Neural progenitor cell (in vitro differentiated cells): ENCODE measurements at regions not wholly inside any gene's neighbourhood (a gene's known extent, or its start where the extent isn't known, plus 50 kb on each side); places are given as distances from the start of the nearest gene placed in this dataset.

Experiments
- EZH2 ChIP-seq: fragments of 200-600 bp; sonication (generic); IDR thresholded peaks from 2 replicates; pipeline ENCODE4 v1.6.1; 2017; ENCODE audit warnings: antibody characterized with exemption, mild to moderate bottlenecking, moderate library complexity
- TF ChIP-seq, protein P1 (sequence below): fragments of 200-600 bp; sonication (generic); IDR thresholded peaks from 2 replicates; pipeline ENCODE4 v1.5.1; 2017; ENCODE audit warnings: antibody characterized with exemption, mild to moderate bottlenecking

DNA sequence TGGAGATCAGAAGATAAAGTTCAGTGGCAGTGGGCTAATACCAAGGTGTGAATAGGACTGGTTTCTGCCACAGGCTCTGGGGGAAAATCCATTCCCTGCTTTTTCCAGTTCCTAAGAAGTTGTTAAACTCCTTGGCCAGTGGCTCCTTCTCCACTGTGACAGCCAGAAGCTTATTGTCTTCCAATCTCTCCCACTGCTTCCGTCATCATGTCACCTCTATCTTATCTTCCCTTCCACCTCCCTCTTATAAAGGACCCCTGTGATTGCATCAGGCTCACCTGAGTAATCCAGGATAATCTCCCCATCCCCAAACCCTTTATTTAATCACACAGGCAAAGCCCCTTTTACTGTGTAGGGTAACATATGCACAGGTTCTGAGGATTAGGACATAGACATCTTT, 431.2 kb upstream of the SLC10A2 start:
- TF ChIP-seq, protein P1, sequence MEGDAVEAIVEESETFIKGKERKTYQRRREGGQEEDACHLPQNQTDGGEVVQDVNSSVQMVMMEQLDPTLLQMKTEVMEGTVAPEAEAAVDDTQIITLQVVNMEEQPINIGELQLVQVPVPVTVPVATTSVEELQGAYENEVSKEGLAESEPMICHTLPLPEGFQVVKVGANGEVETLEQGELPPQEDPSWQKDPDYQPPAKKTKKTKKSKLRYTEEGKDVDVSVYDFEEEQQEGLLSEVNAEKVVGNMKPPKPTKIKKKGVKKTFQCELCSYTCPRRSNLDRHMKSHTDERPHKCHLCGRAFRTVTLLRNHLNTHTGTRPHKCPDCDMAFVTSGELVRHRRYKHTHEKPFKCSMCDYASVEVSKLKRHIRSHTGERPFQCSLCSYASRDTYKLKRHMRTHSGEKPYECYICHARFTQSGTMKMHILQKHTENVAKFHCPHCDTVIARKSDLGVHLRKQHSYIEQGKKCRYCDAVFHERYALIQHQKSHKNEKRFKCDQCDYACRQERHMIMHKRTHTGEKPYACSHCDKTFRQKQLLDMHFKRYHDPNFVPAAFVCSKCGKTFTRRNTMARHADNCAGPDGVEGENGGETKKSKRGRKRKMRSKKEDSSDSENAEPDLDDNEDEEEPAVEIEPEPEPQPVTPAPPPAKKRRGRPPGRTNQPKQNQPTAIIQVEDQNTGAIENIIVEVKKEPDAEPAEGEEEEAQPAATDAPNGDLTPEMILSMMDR: no peak
- TF ChIP-seq EZH2: no peak
